ENCODE measurements at regions not wholly inside any gene's neighbourhood (a gene's known extent, or its start where the extent isn't known, plus 50 kb on each side); places are given as distances from the start of the nearest gene placed in this dataset.

GRCh38 chr2:161036926-161037325, 123.3 kb upstream of the TANK start:
- Mint-ChIP-seq H3K36me3 (no peaks in the 10 kb centered on the region), H3K27ac (no peak overlapping the region), H3K9me3 (peaks cover 0 to 7% of the 10 kb centered on the region in 2 donors)
- DNase-seq (ENCODE audit: low spot score in 2 of 2): no peak
- ATAC-seq: no peak

GRCh38 chr2:161039071-161039470, 121.2 kb upstream of the TANK start:
- ATAC-seq (no peak), DNase-seq (ENCODE audit: low spot score in 2 of 2) (no peak)
- Mint-ChIP-seq H3K27ac (no peak overlapping the region), H3K36me3 (no peaks in the 10 kb centered on the region), H3K9me3 (peaks cover 0 to 7% of the 10 kb centered on the region in 2 donors)

DNA sequence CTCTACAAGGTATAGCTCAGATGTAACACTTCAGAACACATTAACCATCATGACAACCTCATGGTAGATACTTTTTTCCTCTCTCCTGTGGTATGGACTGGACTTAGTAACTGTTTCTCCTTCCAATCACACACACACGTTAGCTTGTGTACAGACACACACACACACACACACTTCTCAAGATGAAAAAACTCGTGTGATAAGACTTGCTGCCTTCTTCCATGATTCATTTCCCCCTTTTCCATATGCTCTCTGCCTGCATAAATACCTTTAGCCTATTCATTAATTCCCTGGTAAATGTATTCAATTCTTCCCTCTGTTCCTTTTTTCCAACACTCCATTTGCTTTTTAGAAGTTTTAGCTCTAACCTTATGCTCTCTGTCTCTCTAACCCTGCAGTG, 118.9 kb upstream of the TANK start:
- ATAC-seq: no peak
- Mint-ChIP-seq H3K36me3 (no peaks in the 10 kb centered on the region), H3K27ac (peak overlapping the region in 1 of 2 donors; percentile 7), H3K9me3 (no peaks in the 10 kb centered on the region)
- no peak for DNase-seq (ENCODE audit: low spot score in 2 of 2)

- ATAC-seq (no peak), DNase-seq (ENCODE audit: low spot score in 2 of 2) (no peak)
- Mint-ChIP-seq H3K9me3 (no peaks in the 10 kb centered on the region), H3K36me3 (no peaks in the 10 kb centered on the region), H3K27ac (no peak overlapping the region)
These were observed 117.1 kb upstream of the TANK start for GRCh38 chr2:161042990-161043625.

DNA sequence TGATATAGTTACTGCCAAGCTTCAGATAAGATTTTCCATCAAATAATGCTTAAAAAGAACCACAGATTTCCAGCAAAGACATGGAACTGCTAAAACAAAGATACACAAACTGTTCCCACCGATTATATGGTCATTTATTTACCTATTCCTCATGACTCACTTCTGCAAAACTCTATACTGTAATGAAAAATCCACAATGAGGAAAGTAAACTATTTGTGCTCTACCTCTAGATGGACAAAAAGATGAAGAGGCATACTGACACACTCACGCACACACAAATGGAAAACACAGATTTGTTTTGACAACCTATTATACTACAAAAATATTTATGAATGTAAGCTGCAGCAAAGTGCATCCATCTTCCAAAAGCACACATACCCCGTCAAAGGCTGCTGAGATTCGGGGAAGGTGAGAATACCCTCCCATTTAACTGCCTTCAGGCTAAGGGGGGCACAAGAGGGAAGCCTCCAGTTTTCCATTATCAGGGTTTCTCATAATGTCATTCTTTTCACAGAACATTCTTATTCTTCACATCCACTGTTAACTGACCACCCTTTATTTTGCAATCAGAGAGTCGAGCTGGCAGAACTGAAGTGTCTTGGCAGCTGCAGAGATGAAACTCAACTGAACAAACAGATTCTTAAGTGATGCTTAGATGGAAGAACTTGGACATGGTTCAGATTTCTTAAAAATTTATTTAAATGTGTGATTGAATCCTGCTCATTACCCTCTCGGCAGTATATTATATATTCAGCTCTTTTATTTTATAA, 115.9 kb upstream of the TANK start:
- ATAC-seq (no peak), DNase-seq (ENCODE audit: low spot score in 2 of 2) (no peak)
- H3K36me3 Mint-ChIP-seq: no peaks in the 10 kb centered on the region
- H3K27ac Mint-ChIP-seq: no peak overlapping the region
- H3K9me3 Mint-ChIP-seq: no peaks in the 10 kb centered on the region

- Mint-ChIP-seq H3K27ac (no peak overlapping the region), H3K9me3 (no peaks in the 10 kb centered on the region), H3K36me3 (no peaks in the 10 kb centered on the region)
- DNase-seq (ENCODE audit: low spot score in 2 of 2) (no peak), ATAC-seq (no peak)
These were observed 115.3 kb upstream of the TANK start for GRCh38 chr2:161044921-161045320.

GRCh38 chr2:161045726-161046125, 114.5 kb upstream of the TANK start:
- no peak for DNase-seq (ENCODE audit: low spot score in 2 of 2)
- ATAC-seq: no peak
- no peaks in the 10 kb centered on the region for H3K36me3 Mint-ChIP-seq
- no peak overlapping the region for H3K27ac Mint-ChIP-seq
- H3K9me3 Mint-ChIP-seq: no peaks in the 10 kb centered on the region

DNA sequence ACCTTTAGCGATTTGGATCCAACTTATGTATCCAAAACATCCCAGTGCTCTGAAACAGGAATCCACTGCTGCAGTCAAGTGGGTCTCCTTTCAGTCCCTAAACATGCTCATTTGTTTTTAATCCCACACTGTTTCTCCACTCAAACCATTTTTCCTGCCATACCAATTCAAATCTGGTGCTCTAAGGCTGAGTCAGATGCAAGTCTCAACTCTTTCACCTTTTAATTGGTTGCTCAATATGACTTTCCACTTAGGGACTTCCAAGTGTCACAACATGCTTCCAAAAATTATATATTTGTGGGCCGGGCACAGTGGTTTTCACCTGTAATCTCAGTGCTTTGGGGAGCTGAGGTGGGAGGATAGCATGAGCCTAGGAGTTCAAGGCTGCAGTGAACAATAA, 113.4 kb upstream of the TANK start:
- Mint-ChIP-seq H3K36me3 (no peaks in the 10 kb centered on the region), H3K9me3 (no peaks in the 10 kb centered on the region), H3K27ac (no peak overlapping the region)
- ATAC-seq (no peak), DNase-seq (ENCODE audit: low spot score in 2 of 2) (no peak)

GRCh38 chr2:161048317-161048716, 111.9 kb upstream of the TANK start:
- Mint-ChIP-seq H3K9me3 (no peaks in the 10 kb centered on the region), H3K27ac (no peak overlapping the region), H3K36me3 (no peaks in the 10 kb centered on the region)
- DNase-seq (ENCODE audit: low spot score in 2 of 2): no peak
- ATAC-seq: no peak

DNA sequence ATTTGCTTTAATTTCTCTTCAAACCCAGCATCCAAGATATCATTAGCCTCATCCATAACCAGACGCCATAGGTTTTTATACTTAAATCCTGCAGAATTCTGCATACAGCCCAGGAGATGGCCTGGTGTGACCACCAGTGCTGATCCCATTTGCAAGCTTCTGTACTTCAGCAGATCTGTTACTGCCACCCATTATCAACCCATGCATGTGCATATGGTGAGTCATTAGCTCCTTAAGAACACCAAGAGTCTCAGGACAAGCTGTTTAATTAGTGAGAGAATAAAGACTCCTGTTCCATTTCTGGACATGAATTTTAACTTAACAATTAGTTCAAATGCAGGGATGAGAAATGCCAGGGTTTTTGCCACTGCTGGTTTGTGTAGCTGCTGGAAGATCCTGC, 110.7 kb upstream of the TANK start:
- Mint-ChIP-seq H3K36me3 (no peaks in the 10 kb centered on the region), H3K9me3 (no peaks in the 10 kb centered on the region), H3K27ac (no peak overlapping the region)
- DNase-seq (ENCODE audit: low spot score in 2 of 2) (no peak), ATAC-seq (no peak)

DNA sequence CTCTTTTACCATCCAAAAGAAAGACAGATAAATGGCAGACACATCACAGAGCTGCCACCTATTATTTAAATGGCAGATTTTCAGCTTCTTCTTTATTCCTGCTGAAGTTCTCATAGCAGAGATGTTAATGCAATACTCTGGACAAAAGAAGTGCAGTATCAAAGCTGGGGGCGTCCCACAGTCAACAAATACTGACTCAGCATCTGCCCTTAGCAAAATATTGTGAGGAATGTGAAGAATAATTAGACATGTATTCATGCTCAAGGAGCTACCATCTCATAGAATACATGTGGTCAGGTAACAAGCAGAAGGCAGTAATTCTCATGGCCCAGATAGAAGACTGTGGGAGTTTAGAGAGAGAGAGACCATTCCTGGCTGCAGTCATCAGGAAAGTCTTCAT, 108.0 kb upstream of the TANK start:
- ATAC-seq (no peak), DNase-seq (ENCODE audit: low spot score in 2 of 2) (no peak)
- Mint-ChIP-seq H3K36me3 (peaks cover 0 to 7% of the 10 kb centered on the region in 2 donors), H3K27ac (no peak overlapping the region), H3K9me3 (peaks cover 2 to 7% of the 10 kb centered on the region in 2 donors)

GRCh38 chr2:161055289-161055688, 104.9 kb upstream of the TANK start:
- H3K36me3 Mint-ChIP-seq: peaks cover 0 to 10% of the 10 kb centered on the region in 2 donors
- no peak overlapping the region for H3K27ac Mint-ChIP-seq
- DNase-seq (ENCODE audit: low spot score in 2 of 2) (no peak), ATAC-seq (no peak)
- H3K9me3 Mint-ChIP-seq: peaks cover 2 to 7% of the 10 kb centered on the region in 2 donors

DNA sequence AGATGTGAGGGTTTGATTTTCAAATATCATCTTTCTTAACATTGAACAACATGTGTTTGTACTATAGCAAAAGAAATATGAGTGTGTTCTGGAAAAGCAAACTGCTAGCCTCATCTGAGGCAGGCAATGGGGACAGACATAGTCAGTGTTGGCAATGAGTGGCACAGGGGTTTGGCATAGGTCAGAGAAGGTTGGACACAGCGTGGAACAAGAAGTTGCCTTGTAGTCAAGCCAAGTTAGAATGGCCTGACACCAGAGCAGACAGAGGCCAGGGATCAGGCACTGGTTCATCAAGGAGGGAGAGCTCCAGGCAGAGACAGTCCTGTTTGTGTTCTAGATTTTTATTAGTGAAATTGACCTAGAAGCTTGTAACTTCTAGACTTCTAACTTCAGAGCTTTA, 100.8 kb upstream of the TANK start:
- ATAC-seq (no peak), DNase-seq (ENCODE audit: low spot score in 2 of 2) (no peak)
- H3K27ac Mint-ChIP-seq: no peak overlapping the region
- H3K9me3 Mint-ChIP-seq: peaks cover 2 to 7% of the 10 kb centered on the region in 2 donors
- peaks cover 0 to 10% of the 10 kb centered on the region in 2 donors for H3K36me3 Mint-ChIP-seq

GRCh38 chr2:161061786-161062185, 98.4 kb upstream of the TANK start:
- no peak overlapping the region for H3K27ac Mint-ChIP-seq
- no peak for ATAC-seq
- H3K36me3 Mint-ChIP-seq: peaks cover 0 to 6% of the 10 kb centered on the region in 2 donors
- H3K9me3 Mint-ChIP-seq: peaks cover 0 to 2% of the 10 kb centered on the region in 2 donors
- DNase-seq (ENCODE audit: low spot score in 2 of 2): no peak

- ATAC-seq (peak; percentile 82 to 90), DNase-seq (ENCODE audit: low spot score in 2 of 2) (peak; percentile 56 to 62)
- H3K27ac Mint-ChIP-seq: no peak overlapping the region
- no peaks in the 10 kb centered on the region for H3K36me3 Mint-ChIP-seq
- H3K9me3 Mint-ChIP-seq: no peaks in the 10 kb centered on the region
These were observed 96.9 kb upstream of the TANK start for GRCh38 chr2:161063157-161063945.

DNA sequence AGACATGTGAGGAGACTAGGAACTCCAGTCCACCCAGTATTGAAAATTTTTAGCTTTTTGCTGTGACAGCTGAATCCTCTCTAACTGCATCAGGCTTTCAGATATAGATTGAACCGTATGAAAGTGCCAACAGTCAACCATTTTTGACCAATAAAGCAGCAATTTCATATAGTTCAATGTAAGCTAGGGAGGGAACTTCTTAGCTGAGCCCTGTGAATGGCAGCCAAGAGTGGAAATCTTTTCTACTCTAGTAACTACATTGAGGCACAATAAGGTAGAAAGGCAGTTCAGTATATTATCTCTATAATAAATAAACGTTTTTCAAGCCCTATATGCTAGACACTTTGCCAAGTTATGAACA, 96.3 kb upstream of the TANK start:
- no peak for DNase-seq (ENCODE audit: low spot score in 2 of 2)
- H3K36me3 Mint-ChIP-seq: no peaks in the 10 kb centered on the region
- no peak overlapping the region for H3K27ac Mint-ChIP-seq
- H3K9me3 Mint-ChIP-seq: no peaks in the 10 kb centered on the region
- peak; percentile 43 to 44 for ATAC-seq

GRCh38 chr2:161067846-161068350, 92.3 kb upstream of the TANK start:
- Mint-ChIP-seq H3K9me3 (no peaks in the 10 kb centered on the region), H3K27ac (no peak overlapping the region)
- DNase-seq (ENCODE audit: low spot score in 2 of 2): no peak

More at GRCh38 chr2:161067846-161068350, 92.3 kb upstream of the TANK start:
- no peaks in the 10 kb centered on the region for H3K36me3 Mint-ChIP-seq
- ATAC-seq: no peak

Measured in activated naive CD4-positive, alpha-beta T cell treated with anti-CD3 and anti-CD28 coated beads, Interleukin-2, amount 50 U/mL, for 72 hours (primary cell).